HTR-8/SVneo (cell line): ENCODE measurements at regions not wholly inside any gene's neighbourhood (a gene's known extent, or its start where the extent isn't known, plus 50 kb on each side); places are given as distances from the start of the nearest gene placed in this dataset.
"Not testable (repeated sequence)": the region's sequence is repeated elsewhere in the genome, so short reads cannot be mapped to it uniquely, and the experiment has no call there.

ENCODE experiments used
- DNase-seq: peaks from one replicate; pipeline ENCODE4 v3.0.0; 2011; ENCODE audit warnings: low spot score, mixed read lengths; ENCODE audit not compliant: insufficient read length
- FAIRE-seq: peaks from 2 replicates; lab custom pipeline; 2011; peaks lifted over from hg19 to GRCh38; lab: Jason Lieb, UNC

DNA sequence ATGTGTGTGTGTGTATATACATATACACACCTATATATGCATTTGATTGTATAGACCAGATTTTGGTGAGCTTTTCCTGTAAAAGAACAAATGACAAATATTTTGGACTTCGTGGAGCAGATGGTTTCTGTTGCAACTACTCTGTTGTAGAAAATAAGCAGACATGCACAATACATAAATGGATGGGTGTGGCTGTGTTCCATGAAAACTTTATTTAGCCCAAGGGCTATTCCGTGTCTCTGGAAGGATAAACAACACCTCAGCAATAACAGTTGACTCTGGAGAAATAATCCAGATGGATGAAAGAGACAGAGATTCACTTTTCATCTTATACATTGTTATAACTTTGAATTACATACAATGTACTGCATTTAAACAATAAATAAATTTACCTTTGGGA lies 441.4 kb downstream of the CNTN3 start:
- no peak for FAIRE-seq

DNA sequence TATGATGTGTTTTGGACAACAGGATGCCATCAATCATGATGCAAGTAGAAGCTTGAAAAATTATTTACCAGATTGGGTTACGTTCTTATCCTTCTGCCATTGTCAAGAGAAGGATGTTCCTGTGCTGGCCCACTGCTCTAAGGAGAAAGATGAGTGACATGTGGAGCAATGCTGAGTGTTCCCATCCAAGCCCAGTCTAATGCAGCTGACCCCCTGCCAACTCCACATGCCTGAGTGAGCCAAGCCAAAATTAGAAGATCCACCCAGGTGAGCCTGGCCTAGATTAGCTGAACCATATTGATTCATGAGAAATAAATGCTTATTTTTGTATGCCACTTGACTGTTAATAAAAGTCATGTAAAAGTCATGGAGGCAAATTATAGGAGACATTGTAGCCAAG lies 446.5 kb downstream of the CNTN3 start:
- FAIRE-seq: no peak
- DNase-seq: no peak

More for the DNA sequence above, 441.4 kb downstream of the CNTN3 start:
- no peak for DNase-seq

DNA sequence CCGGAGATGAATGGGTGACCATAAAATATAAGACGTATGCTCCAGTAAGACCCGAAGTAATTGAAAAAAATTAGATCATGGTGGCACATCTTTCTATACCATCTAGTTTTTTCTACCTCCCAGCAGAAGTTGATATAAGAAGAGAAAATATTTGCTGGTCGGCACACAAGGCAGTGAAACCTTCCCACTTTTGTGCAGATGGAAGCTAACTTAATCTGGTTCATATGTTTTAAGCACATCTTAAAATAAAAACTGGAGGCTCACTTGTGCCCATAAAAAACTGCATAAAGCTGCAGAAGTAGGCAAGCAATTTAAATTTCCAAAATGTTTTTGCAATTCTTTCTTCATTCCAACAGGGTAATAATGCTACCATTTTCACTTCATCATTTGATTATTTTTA lies 449.2 kb downstream of the CNTN3 start:
- DNase-seq: no peak

DNA sequence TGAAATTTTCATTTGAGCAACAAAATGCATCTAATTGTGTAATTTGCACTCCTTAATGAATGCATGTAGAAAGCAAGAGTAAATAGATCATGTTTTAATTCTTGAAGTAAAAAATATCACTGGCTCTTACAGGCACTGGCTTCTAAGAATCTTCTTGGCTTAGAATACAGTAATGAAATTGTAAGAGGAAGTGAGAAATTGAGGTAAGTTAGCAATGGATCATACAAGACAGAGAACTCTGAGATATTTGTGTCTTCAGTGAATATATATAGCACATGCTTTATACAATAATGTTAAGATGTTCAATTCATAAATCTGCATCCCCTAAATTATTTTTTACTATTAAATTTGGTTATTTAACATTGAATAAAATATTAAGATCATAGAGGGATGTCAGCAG lies 465.0 kb downstream of the CNTN3 start:
- DNase-seq: no peak
- FAIRE-seq: no peak

More for the DNA sequence above, 449.2 kb downstream of the CNTN3 start:
- FAIRE-seq: no peak

DNA sequence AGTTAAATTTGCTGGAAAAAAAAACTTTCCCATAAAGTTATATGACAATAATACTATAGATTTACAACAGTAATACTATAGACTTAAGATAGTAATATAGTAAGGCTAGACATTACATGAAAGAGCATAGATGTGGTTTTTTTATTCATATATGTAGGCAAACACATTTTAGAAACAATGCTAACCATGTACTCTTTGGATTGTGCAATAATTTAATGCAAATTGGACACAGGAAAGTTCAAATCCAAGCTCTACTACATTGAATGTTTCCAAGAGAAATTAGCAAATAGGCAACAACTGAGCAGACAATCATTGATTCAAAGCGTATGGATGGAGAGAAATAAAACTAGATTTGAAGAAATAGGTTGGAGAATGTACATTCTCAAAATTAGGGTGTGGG lies 469.2 kb downstream of the CNTN3 start:
- FAIRE-seq: no peak
- no peak for DNase-seq

DNA sequence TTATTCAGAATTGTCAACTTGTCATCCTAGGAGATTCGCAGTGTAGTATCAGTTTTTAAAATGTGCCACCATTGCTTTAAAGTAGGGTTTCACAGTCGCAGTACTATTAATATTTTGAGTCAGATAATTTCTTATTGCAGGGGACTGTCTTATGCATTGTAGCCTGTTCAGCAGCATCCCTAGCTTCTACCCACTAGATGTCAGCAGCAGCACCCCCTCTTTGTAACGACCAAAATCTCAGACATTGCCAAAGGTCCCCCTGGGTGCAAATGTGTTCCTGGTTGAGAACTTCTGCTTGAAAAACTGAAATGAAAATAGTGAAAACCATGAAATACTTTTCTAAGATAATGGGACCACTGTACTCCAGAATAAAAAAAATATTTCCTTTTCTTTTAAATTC lies 474.8 kb downstream of the CNTN3 start:
- FAIRE-seq: no peak
- no peak for DNase-seq

DNA sequence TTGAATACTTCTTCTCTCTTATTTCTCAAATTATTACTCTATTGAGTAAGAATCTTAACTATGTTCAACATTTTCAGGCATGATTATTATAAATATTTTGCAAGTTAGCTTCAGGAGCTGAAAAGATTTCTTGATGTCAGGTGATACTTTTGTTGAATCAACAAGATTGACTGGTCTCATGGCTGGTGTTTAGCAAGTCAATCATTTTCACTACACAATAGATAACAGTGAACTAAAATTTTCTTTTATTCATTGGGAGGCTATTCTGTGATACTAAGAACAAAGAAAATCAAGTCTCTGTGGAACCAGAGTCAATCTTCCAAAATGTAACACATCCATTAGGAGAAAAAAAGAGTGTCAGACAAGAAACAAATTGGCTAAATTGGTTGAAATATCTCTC lies 476.7 kb downstream of the CNTN3 start:
- FAIRE-seq: no peak
- DNase-seq: no peak

DNA sequence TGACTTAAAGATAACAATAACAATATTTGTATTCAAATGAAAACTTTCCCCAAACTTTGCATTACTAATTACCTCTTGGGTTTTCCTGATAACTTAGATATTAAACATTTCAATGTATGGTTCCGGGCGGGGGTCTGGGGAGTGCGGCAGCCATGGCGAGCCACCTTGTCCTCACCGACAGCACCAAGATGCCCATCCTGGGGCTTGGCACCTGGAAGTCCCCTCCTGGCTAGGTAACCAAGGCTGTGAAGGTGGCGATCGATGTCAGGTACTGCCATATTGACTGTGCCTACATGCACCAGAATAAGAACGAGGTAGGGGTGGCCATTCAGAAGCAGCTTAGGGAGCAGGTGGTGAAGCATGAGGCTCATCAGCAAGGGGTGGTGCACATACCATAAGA lies 478.7 kb downstream of the CNTN3 start:
- FAIRE-seq (no peak), DNase-seq (no peak)

DNA sequence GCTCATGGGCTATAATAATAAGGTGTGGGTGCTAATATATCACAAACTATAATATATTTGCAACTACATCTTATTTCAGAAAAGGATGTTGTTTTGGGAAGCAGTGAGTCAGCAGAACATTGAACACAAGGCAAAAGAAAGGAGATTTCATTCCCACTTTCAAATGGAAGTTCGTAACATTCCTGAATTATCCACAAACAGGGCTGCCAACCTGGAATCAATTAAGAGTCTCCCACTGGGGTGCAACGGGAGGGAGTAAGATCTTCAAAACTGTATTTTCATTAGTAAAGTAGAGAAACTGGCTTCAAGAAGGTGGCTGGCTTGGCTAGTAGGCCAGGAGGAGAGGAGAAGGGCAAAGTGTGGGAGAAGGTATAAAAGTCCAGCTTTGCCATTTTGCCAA lies 479.6 kb downstream of the CNTN3 start:
- FAIRE-seq: no peak
- DNase-seq: no peak

DNA sequence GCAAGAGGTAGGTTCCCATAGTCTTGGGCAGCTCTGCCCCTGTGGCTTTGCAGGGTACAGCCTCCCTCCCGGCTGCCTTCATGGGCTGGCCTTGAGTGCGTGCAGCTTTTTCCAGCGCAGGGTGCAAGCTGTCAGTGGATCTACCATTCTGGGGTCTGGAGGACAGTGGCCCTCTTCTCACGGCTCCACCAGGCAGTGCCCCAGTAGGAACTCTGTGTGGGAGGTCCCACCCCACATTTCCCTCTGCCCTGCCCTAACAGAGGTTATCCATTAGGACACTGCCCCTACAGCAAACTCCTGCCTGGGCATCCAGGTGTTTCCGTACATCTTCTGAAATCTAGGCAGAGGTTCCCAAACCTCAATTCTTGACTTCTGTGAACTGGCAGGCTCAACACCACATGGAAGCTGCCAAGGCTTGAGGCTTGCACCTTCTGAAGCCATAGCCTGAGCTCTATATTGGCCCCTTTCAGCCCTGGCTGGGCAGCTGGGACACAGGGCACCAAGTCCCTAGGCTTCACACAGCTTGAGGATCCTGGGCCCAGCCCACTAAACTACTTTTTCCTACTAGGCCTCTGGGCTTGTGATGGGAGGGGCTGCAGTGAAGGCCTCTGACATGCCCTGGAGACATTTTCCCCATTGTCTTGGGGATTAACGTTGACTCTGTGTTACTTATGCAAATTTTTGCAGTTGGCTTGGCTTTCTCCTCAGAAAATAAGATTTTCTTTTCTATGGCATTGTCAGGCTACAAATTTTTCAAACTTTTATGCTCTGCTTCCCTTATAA lies 482.7 kb downstream of the CNTN3 start:
- DNase-seq, FAIRE-seq: not testable (repeated sequence)

DNA sequence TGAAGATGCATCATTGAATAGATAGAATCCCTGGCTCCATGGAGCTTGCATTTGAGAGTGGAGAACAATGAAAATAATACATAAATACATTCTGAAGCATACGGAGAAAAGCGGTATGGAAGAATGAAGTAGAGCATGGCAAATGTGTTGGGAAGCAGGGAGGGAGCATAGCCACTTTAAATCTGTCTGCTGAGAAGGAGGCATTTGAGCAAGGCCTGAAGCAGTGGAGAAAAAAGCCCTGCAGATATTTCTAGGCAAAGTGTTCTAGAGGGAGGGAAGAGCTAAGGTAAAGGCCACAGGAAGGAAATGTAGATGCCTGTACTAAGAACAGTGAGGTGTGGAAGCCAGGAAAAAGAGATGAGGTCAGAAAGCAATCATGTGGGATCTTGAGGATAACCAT lies 484.8 kb downstream of the CNTN3 start:
- FAIRE-seq: no peak

DNA sequence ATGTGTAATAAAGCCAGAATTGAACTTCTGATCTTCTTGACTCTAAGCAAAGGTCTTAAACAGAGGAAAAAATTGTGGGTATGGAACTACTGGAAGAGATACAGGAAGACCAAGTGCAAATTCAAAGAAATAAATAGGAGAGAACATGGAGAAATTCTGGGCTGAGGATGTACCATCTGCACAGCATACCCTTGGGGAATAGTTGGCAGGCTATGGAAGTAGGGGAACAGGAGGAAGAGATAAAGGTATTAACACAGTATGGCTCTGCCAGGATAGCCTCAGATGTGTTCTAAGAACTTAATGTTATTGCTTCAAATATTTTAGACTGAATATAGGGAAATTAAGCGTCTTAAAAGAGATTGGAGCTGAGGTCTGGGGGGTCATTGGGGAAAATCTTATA lies 485.4 kb downstream of the CNTN3 start:
- FAIRE-seq: no peak
- DNase-seq: no peak

More for the DNA sequence above, 484.8 kb downstream of the CNTN3 start:
- no peak for DNase-seq

DNA sequence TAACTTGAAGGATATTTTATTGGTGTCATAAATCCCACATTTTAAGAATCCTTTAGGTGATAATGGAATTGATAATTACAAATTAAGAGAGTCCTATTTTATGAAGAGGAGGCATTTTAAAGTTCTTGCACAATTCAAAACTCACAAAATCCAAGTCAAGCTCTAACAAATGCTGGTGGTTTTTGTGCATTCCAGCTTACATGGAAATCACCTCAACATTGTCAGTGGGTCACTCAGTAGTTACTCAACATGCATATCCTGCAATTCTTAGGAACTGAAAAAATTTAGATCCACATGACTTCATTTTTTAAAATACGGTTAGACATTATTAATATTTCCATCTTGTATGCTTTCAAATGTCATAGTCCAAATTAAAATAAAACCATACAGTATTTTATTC lies 487.2 kb downstream of the CNTN3 start:
- FAIRE-seq: no peak
- no peak for DNase-seq

DNA sequence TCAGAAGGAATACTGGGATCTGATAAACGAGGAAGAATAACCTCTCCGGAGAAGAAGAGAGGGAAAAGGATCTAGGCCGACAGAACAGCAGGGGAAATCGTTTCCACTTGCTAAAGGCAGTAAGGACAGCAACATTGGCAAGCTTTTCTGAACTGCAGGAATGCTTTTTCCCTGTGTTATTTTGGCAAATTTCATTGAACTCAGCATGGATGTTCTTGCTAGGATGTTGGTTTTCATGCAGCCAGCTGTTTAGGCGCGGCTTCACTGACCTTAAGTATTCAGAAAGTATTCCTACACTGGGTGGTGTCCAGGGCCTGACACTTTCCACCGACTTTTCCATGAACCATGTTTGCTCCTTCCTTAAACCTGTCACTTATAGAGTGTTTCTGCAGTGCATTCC lies 489.7 kb downstream of the CNTN3 start:
- no peak for FAIRE-seq
- no peak for DNase-seq

DNA sequence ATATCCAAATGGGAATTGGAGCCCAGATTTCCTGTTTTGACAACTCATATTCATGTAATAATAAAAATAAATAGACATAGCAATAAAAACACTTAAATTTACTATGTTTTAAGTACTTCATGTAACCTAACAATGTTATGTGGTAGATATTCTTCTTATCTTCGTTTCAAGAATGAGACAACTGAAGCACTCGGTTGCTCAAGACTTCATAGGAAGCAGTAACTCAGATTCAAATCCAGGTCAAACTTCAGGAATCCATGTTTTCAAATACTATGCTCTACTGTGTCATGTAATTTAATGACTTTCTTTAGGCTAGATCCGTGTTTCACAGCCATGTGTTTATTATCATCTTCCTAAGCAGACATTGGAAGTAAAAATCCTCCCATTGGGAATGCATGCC lies 492.2 kb downstream of the CNTN3 start:
- no peak for DNase-seq
- no peak for FAIRE-seq

DNA sequence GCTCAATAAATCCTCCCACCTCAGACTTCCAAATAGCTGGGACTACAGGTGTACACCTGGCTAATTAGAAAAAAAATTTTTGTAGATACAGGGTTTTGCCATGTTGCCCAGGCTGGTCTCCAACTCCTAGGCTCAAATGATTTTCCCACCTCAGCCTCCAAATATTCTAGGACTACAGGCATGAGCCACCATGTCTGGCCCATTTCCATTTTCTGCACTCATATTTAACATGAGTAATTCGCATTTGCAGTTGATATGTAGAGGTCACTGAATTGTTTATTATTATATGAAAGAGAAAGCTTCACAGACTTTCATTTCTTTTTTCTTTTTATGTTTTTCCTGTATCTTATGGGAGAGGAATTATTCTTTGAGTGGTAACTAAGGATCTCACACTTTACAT lies 492.7 kb downstream of the CNTN3 start:
- no peak for FAIRE-seq
- no peak for DNase-seq

DNA sequence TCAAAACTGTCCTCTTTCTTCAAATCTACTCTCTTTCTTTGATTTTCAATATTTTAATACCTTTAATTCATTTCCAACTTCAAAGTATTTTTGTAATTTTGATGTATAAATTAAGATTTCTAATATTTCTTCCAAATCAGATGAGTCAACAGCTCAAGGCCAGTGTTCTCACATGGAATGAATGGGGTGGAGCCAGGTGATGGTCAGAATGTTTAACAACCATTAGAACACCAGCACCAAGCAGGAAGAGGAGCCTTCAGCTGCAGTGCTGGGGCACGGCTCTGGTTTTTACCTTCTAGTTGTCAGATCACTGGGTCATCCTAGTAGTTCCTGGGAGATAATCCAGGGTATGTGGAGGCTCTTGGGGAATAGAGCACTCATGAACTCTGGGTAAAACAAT lies 494.5 kb upstream of the PDZRN3 start:
- DNase-seq (no peak), FAIRE-seq (no peak)

DNA sequence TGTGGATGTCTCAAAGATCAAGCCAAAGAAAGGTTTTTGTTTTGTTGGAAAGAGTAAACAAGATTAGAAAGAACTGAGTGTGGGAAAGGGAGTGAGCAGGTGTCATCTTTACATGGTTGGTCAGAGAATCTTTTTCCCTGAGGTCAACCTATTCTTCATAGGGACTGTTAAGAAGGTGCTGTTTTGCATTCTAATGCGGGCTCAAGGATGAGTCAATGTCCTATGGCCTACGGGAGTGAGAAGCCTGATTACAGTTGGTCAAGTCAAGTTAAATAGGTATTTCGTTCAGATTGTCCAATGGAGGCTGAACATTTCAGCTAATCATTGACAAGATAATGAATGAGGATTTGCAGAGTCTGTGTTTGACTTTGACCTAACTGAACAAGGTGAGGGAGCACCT lies 491.2 kb upstream of the PDZRN3 start:
- DNase-seq: no peak

DNA sequence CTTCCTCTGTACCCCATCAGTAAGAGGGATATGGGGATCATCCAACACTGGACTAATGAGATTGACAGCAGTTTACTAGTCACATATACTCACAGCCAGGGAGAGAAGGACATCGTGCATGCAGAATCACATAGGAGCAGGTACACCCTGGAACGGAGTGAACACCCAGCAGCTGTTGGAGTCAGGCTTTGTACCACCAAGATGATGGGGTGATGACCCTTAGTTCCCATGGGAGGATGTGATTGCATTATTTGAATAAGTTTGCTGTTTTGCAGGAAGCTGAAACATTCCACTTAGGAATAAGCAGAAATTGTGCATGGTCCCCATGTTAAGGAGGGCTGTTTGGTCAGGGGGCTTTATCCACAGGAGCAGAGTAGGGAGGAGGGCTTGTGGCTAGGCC lies 482.7 kb upstream of the PDZRN3 start:
- no peak for FAIRE-seq
- DNase-seq: no peak

More for the DNA sequence above, 491.2 kb upstream of the PDZRN3 start:
- no peak for FAIRE-seq

DNA sequence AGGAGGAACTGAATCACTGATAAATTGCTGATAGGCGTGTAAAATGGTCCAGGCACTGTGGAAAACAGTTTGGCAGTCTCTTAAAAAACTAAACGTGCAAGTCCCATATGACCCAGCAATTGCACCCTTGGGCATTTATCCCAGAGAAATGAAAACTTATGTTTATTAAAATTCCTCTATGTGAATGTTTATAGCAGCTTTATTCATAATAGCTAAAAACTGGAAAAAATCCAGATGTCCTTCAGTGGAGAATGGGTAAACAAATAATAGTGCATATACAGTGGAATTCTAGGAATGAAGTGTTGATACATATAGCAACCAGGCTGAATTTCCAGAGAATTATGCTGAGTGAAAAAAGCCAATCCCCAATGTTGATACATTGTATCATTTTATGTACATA lies 482.2 kb upstream of the PDZRN3 start:
- DNase-seq: no peak
- no peak for FAIRE-seq

DNA sequence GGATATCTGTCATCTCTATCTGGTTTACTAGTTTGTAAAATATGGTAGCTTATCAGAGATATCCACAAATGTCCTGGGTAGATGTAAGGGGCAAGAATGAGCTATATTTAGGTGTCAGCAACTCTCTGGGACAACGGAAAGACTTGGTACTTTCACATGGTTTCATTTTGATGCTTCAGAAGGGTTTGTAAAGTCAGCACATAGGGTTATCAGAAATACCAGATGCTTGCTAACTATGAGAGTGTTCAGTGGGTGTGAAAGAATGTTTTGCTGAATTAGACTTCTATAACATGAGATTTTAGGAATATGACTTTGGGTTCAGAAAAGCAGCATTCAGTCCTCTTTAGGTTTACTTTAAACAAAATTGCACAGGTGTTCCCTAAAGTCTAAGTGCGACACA lies 466.5 kb upstream of the PDZRN3 start:
- FAIRE-seq (no peak), DNase-seq (no peak)

DNA sequence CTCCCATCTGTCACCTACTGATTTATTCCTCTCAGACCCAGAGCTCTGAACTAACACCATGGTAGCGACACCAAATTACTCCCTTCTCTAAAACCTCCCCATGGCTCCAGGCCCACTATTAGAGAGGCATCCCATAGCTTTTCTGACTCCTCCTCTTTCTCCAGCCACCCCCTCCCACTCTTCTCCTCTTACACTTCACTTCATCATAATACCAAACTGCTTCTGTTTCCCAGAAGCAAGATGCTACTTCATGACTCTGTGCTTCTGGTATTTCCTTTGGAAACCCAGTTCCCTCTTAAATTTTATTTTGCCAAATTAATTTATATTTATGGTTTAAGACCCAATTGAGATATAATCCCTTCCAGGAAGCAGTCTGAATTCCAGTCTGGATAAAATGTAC lies 465.1 kb upstream of the PDZRN3 start:
- FAIRE-seq: no peak

More for the DNA sequence above, 465.1 kb upstream of the PDZRN3 start:
- DNase-seq: no peak
